ENCODE measurements at regions not wholly inside any gene's neighbourhood (a gene's known extent, or its start where the extent isn't known, plus 50 kb on each side); places are given as distances from the start of the nearest gene placed in this dataset.

- TF ChIP-seq CTCF (IDR thresholded peaks at IDR 0.05; ENCODE audit: insufficient read depth, low read depth, low read length, missing control alignments): no peak
- no peak for DNase-seq (ENCODE audit: low read depth)
- H3K4me3 ChIP-seq (ENCODE audit: low read length): no peak overlapping the region
These were observed 230.0 kb upstream of the BTBD3 start for GRCh38 chr20:11687546-11688292.

- H3K4me3 ChIP-seq (ENCODE audit: low read length): no peak overlapping the region
- TF ChIP-seq CTCF (IDR thresholded peaks at IDR 0.05; ENCODE audit: insufficient read depth, low read depth, low read length, missing control alignments): no peak
- DNase-seq (ENCODE audit: low read depth): no peak
These were observed 228.4 kb upstream of the BTBD3 start for GRCh38 chr20:11689262-11689661.

- no peak for DNase-seq (ENCODE audit: low read depth)
- H3K4me3 ChIP-seq (ENCODE audit: low read length): no peak overlapping the region
- TF ChIP-seq CTCF (IDR thresholded peaks at IDR 0.05; ENCODE audit: insufficient read depth, low read depth, low read length, missing control alignments): no peak
These were observed 225.9 kb upstream of the BTBD3 start for GRCh38 chr20:11691766-11692165.

- no peak overlapping the region for H3K4me3 ChIP-seq (ENCODE audit: low read length)
- DNase-seq (ENCODE audit: low read depth): no peak
- no peak for TF ChIP-seq CTCF (IDR thresholded peaks at IDR 0.05; ENCODE audit: insufficient read depth, low read depth, low read length, missing control alignments)
These were observed 225.1 kb upstream of the BTBD3 start for GRCh38 chr20:11692567-11692966.

- DNase-seq (ENCODE audit: low read depth): no peak
- TF ChIP-seq CTCF (IDR thresholded peaks at IDR 0.05; ENCODE audit: insufficient read depth, low read depth, low read length, missing control alignments): no peak
- H3K4me3 ChIP-seq (ENCODE audit: low read length): no peak overlapping the region
These were observed 223.2 kb upstream of the BTBD3 start for GRCh38 chr20:11694467-11694866.

GRCh38 chr20:11697055-11697454, 220.6 kb upstream of the BTBD3 start:
- TF ChIP-seq CTCF (IDR thresholded peaks at IDR 0.05; ENCODE audit: insufficient read depth, low read depth, low read length, missing control alignments): no peak
- no peak overlapping the region for H3K4me3 ChIP-seq (ENCODE audit: low read length)
- DNase-seq (ENCODE audit: low read depth): no peak

GRCh38 chr20:11697646-11698045, 220.0 kb upstream of the BTBD3 start:
- TF ChIP-seq CTCF (IDR thresholded peaks at IDR 0.05; ENCODE audit: insufficient read depth, low read depth, low read length, missing control alignments): no peak
- no peak for DNase-seq (ENCODE audit: low read depth)
- no peak overlapping the region for H3K4me3 ChIP-seq (ENCODE audit: low read length)

Measured in epithelial cell of esophagus (primary cell).